Neural progenitor cell (in vitro differentiated cells): ENCODE measurements at regions not wholly inside any gene's neighbourhood (a gene's known extent, or its start where the extent isn't known, plus 50 kb on each side); places are given as distances from the start of the nearest gene placed in this dataset.

Experiments
- EZH2 ChIP-seq: fragments of 200-600 bp; sonication (generic); IDR thresholded peaks from 2 replicates; pipeline ENCODE4 v1.6.1; 2017; ENCODE audit warnings: antibody characterized with exemption, mild to moderate bottlenecking, moderate library complexity
- EZH2phosphoT487 ChIP-seq: fragments of 200-600 bp; sonication (generic); IDR thresholded peaks from 2 replicates; pipeline ENCODE4 v1.6.1; 2017; ENCODE audit warnings: antibody characterized with exemption
- TF ChIP-seq, protein P1 (sequence below): fragments of 200-600 bp; sonication (generic); IDR thresholded peaks from 2 replicates; pipeline ENCODE4 v1.5.1; 2017; ENCODE audit warnings: antibody characterized with exemption, mild to moderate bottlenecking

GRCh38 chr1:192927496-192927895, 118.7 kb downstream of the RGS2 start:
- TF ChIP-seq EZH2 = no peak
- TF ChIP-seq, protein P1, sequence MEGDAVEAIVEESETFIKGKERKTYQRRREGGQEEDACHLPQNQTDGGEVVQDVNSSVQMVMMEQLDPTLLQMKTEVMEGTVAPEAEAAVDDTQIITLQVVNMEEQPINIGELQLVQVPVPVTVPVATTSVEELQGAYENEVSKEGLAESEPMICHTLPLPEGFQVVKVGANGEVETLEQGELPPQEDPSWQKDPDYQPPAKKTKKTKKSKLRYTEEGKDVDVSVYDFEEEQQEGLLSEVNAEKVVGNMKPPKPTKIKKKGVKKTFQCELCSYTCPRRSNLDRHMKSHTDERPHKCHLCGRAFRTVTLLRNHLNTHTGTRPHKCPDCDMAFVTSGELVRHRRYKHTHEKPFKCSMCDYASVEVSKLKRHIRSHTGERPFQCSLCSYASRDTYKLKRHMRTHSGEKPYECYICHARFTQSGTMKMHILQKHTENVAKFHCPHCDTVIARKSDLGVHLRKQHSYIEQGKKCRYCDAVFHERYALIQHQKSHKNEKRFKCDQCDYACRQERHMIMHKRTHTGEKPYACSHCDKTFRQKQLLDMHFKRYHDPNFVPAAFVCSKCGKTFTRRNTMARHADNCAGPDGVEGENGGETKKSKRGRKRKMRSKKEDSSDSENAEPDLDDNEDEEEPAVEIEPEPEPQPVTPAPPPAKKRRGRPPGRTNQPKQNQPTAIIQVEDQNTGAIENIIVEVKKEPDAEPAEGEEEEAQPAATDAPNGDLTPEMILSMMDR = no peak
- no peak for TF ChIP-seq EZH2phosphoT487
